Stomach (tissue), 8 donors: ENCODE measurements at regions not wholly inside any gene's neighbourhood (a gene's known extent, or its start where the extent isn't known, plus 50 kb on each side); places are given as distances from the start of the nearest gene placed in this dataset.

Source experiments
- DNase-seq, 2 donors: peaks; one replicate each; pipeline versions ENCODE4 v3.0.0 to v3.0.0-alpha.2; 2013 to 2019
- H3K27ac ChIP-seq, 5 donors: fragments of 200-600 bp in 4 of 5; sonication (generic) in 4 of 5; one replicate each; pipeline ENCODE4 v1.5.1; 2013 to 2019; ENCODE audit warnings: mild to moderate bottlenecking in 1 of 5, moderate library complexity in 1 of 5
- H3K27me3 ChIP-seq, 3 donors: fragments of 200-600 bp; sonication (generic); one replicate each; pipeline ENCODE4 v1.5.1; 2017 to 2019; ENCODE audit warnings: mixed run types in 1 of 3
- H3K36me3 ChIP-seq, 4 donors: fragments of 200-600 bp; sonication (generic); 1 replicate in 3 of 4; 2 replicates in 1 of 4; pipeline ENCODE4 v1.5.1; 2016 to 2019
- H3K4me1 ChIP-seq, 4 donors: fragments of 200-600 bp; sonication (generic); one replicate each; pipeline ENCODE4 v1.5.1; 2016 to 2019
- H3K4me3 ChIP-seq, 4 donors: fragments of 200-600 bp; sonication (generic) in 3 of 4; one replicate each; pipeline ENCODE4 v1.5.1; 2016 to 2019; ENCODE audit warnings: mild to moderate bottlenecking in 1 of 4
- H3K9me3 ChIP-seq, 4 donors: fragments of 200-600 bp; sonication (generic); one replicate each; pipeline ENCODE4 v1.5.1; 2016 to 2019
- CTCF ChIP-seq, 7 experiments: fragments of 450-650 bp in 4 of 7; fragments of 200-600 bp in 3 of 7; sonication (generic) in 3 of 7; IDR thresholded peaks; one replicate each; pipeline ENCODE4 v1.5.1; 2016 to 2019; ENCODE audit warnings: antibody characterized with exemption in 7 of 7, control low read depth in 2 of 7, mild to moderate bottlenecking in 1 of 7
- EP300 ChIP-seq: sonication (generic); formaldehyde crosslinking; IDR thresholded peaks from one replicate; pipeline ENCODE4 v1.6.1; 2017; ENCODE audit warnings: antibody characterized with exemption
- POLR2A ChIP-seq, 4 donors: fragments of 450-650 bp; IDR thresholded peaks; one replicate each; pipeline ENCODE4 v1.6.1; 2016; ENCODE audit warnings: antibody characterized with exemption in 4 of 4, control low read depth in 2 of 4, mild to moderate bottlenecking in 1 of 4, moderate library complexity in 1 of 4
- POLR2AphosphoS5 ChIP-seq, 3 donors: sonication (generic); formaldehyde crosslinking; IDR thresholded peaks; one replicate each; pipeline ENCODE4 v1.6.1; 2016; ENCODE audit warnings: antibody characterized with exemption in 3 of 3
- WGBS, 5 donors: extraction: QIAGEN DNeasy Blood & Tissue Kit in 3 of 5; methylation state at CpG; one replicate each; pipeline versions ENCODE4 v1.1.5 to v1.1.7; 2013 to 2018; 5-methylcytosine and 5-hydroxymethylcytosine counted together
- intact Hi-C: fragments of 100-400 bp; cut with DNase I; formaldehyde crosslinking; loops from one replicate; pipeline ENCODE4 v1.15.1; 2023; ENCODE audit warnings: low total_unique reads
- donor health status: healthy with polysubstance abuse.
- donor health status: Bipolar disorder and iron deficiency.
- donor health status: healthy.

GRCh38 chr3:110381992-110382391 is 689.6 kb upstream of the NECTIN3 start:
- H3K9me3 ChIP-seq: no peaks in the 10 kb centered on the region
- H3K36me3 ChIP-seq: no peaks in the 10 kb centered on the region
- H3K4me3 ChIP-seq: no peak overlapping the region
- no peaks in the 10 kb centered on the region for H3K27me3 ChIP-seq
- TF ChIP-seq POLR2A (IDR thresholded peaks at IDR 0.05) (no peak), EP300 (no peak), CTCF (IDR thresholded peaks at IDR 0.05) (no peak), POLR2AphosphoS5 (IDR thresholded peaks at IDR 0.05) (no peak)
- no peaks in the 10 kb centered on the region for H3K4me1 ChIP-seq
- intact Hi-C loops: no loop called here
- no peak for DNase-seq
- H3K27ac ChIP-seq: no peak overlapping the region
- WGBS, 5 donors: 38 to 71% (median 57%) methylated on average over 1 of the region's 1 CpG

- H3K36me3 ChIP-seq: no peaks in the 10 kb centered on the region
- H3K4me1 ChIP-seq: no peaks in the 10 kb centered on the region
- TF ChIP-seq POLR2A (IDR thresholded peaks at IDR 0.05) (no peak), CTCF (IDR thresholded peaks at IDR 0.05) (no peak), EP300 (no peak)
- intact Hi-C loops: no loop called here
- no peaks in the 10 kb centered on the region for H3K9me3 ChIP-seq
- no peak overlapping the region for H3K27ac ChIP-seq
- no peaks in the 10 kb centered on the region for H3K27me3 ChIP-seq
- no peak for DNase-seq
- H3K4me3 ChIP-seq: no peak overlapping the region
Measured at GRCh38 chr3:110383356-110383755, 688.3 kb upstream of the NECTIN3 start.

DNA sequence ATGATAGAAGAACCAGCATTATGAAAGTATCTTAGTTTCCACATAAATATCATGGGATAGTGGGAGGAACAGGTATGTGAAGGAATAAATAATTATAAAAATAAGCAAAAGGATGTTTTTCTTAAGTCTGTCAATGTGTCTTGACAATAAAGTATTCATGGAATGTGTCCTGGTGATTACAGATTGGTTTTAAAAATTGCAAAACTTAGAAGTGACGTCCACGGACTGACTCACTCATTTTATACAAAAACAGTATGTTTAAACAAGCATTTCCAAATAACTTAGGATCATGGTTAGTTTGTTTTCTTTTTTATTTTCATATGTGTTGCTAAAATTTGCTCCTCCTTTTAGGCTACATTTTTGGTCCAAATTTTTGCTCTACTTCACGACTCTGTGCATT is 687.0 kb upstream of the NECTIN3 start:
- TF ChIP-seq POLR2A (IDR thresholded peaks at IDR 0.05): no peak
- TF ChIP-seq EP300: no peak
- TF ChIP-seq POLR2AphosphoS5 (IDR thresholded peaks at IDR 0.05): no peak
- TF ChIP-seq CTCF (IDR thresholded peaks at IDR 0.05): no peak
- Histone ChIP-seq H3K4me3 (no peak overlapping the region), H3K9me3 (no peaks in the 10 kb centered on the region), H3K4me1 (no peaks in the 10 kb centered on the region), H3K36me3 (no peaks in the 10 kb centered on the region), H3K27me3 (no peaks in the 10 kb centered on the region), H3K27ac (no peak overlapping the region)
- WGBS, 5 donors: 67 to 92% (median 80%) methylated on average over 3 of the region's 3 CpGs
- intact Hi-C loops: no loop called here
- no peak for DNase-seq

- Histone ChIP-seq H3K36me3 (no peaks in the 10 kb centered on the region), H3K9me3 (no peaks in the 10 kb centered on the region), H3K27ac (no peak overlapping the region), H3K4me1 (peaks cover 0 to 5% (median 0%) of the 10 kb centered on the region in 4 donors), H3K27me3 (no peaks in the 10 kb centered on the region), H3K4me3 (no peak overlapping the region)
- intact Hi-C loops: no loop called here
- no peak for DNase-seq
- TF ChIP-seq CTCF (IDR thresholded peaks at IDR 0.05): no peak
- no peak for TF ChIP-seq POLR2A (IDR thresholded peaks at IDR 0.05)
Measured at GRCh38 chr3:110389005-110389404, 682.6 kb upstream of the NECTIN3 start.

DNA sequence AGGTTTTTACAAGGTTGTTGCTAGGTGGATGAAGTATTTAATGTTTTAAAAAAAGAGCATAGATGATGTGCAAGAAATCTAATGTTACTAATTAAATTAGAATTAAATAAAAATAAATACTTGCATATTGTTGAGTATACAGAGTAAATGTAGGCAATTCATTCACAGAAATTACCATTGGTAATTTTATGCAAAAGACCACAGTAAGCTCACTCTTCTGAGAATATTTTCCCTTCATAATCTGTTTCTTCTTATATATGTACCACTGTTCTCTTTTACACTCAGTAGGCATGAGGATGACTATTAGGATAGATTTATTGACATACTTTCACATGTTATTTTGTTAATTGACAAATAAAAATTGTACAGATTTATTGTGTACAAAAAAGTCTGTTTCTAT is 681.2 kb upstream of the NECTIN3 start:
- intact Hi-C loops: no loop called here
- TF ChIP-seq POLR2A (IDR thresholded peaks at IDR 0.05): no peak
- TF ChIP-seq POLR2AphosphoS5 (IDR thresholded peaks at IDR 0.05): no peak
- no peak for TF ChIP-seq EP300
- no peak for TF ChIP-seq CTCF (IDR thresholded peaks at IDR 0.05)
- Histone ChIP-seq H3K27ac (no peak overlapping the region), H3K36me3 (no peaks in the 10 kb centered on the region), H3K4me3 (no peak overlapping the region), H3K4me1 (peaks cover 0 to 5% (median 0%) of the 10 kb centered on the region in 4 donors), H3K27me3 (no peaks in the 10 kb centered on the region), H3K9me3 (no peaks in the 10 kb centered on the region)
- DNase-seq: no peak
